ENCODE measurements at regions not wholly inside any gene's neighbourhood (a gene's known extent, or its start where the extent isn't known, plus 50 kb on each side); places are given as distances from the start of the nearest gene placed in this dataset.

- TF ChIP-seq GATA2 (IDR thresholded peaks at IDR 0.05; ENCODE audit: low read depth, low read length) (no peak), GATA3 (IDR thresholded peaks at IDR 0.05; ENCODE audit: low read depth, low read length) (no peak)
These were observed 68.8 kb downstream of the PRL start for GRCh38 chr6:22227824-22228610.
